NCI-H524 treated with DMSO at 0.1 percent for 48 hours (cell line): ENCODE measurements at regions not wholly inside any gene's neighbourhood (a gene's known extent, or its start where the extent isn't known, plus 50 kb on each side); places are given as distances from the start of the nearest gene placed in this dataset.

Experiments
- DNase-seq: peaks from one replicate; lab custom pipeline; 2025; lab: John Stamatoyannopoulos, UW

- DNase-seq, result no peak
Measured at GRCh38 chr13:76750126-76750525, 136.1 kb downstream of the KCTD12 start.

DNA sequence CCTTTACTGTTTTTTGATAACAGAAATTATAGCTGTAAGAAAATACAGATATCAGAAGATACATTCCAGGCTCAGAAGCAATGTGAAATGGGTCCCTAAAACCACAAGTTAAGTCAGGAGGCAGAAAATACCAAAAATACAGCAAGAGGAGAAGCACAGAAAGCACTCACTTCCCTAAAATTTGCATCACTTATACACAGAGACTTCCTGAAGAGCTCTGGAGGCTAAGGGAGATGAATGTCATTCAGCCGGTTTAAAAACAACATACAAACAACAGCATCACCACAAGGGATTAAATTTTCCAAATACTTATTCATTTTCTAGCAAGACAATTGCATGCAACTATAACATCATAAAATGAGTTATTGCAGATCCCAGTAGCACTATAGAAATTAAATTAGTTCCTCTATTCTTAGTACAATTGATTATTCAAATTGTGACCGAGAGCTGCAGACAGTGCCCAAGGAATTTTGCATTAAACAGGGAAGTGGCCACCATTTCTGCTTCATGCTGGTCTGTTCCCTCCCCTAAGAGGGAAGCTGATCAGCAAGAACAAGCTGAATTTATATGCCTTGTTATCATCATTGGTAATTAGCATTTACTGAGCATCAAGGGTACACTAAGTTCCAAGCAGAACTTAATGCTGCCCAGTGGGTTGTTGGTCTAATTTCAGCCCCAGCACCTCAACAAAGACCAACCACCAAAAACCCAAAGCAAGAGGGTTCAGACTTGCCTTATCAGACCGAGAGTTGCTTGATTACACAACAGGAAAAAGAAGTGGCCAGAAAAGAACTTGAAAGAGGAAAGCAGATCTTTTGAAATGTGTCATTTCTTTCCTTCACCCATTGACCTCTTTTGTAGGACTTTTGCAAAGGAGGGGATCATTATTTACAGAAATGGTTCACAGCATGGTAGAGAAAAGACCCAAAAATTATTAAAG, 140.7 kb downstream of the KCTD12 start:
- no peak for DNase-seq

DNA sequence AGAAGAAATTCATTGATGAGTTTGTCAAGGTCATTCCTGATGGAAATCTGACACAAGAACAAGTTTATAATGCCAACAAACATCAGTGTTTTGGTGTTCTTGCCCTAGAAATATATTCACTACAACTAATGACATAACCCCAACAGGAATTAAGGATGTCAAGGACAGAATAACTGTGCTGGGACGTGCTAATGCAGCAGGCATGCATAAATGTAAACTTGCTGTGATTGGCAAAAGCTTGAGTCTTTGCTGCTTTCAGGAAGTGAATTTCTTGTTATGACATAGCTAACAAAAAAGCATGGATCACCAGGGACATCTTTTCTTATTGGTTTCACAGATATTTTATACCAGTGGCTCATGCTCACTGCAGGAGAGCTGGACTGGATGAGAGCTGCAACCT, 144.6 kb downstream of the KCTD12 start:
- no peak for DNase-seq

GRCh38 chr13:76741046-76741445, 145.2 kb downstream of the KCTD12 start:
- DNase-seq, result no peak

- DNase-seq, result no peak
Measured at GRCh38 chr13:76738616-76739015, 147.6 kb downstream of the KCTD12 start.

GRCh38 chr13:76737526-76737925, 148.7 kb downstream of the KCTD12 start:
- DNase-seq, result no peak

GRCh38 chr13:76735641-76736040, 150.6 kb downstream of the KCTD12 start:
- DNase-seq, result no peak

GRCh38 chr13:76733671-76734070, 152.5 kb downstream of the KCTD12 start:
- DNase-seq, result no peak

- no peak for DNase-seq
Measured at GRCh38 chr13:76732367-76732766, 153.8 kb downstream of the KCTD12 start.

GRCh38 chr13:76730220-76730619, 156.0 kb downstream of the KCTD12 start:
- no peak for DNase-seq

- no peak for DNase-seq
Measured at GRCh38 chr13:76729691-76730090, 156.5 kb downstream of the KCTD12 start.

- DNase-seq, result no peak
Measured at GRCh38 chr13:76725896-76726295, 160.3 kb downstream of the KCTD12 start.

DNA sequence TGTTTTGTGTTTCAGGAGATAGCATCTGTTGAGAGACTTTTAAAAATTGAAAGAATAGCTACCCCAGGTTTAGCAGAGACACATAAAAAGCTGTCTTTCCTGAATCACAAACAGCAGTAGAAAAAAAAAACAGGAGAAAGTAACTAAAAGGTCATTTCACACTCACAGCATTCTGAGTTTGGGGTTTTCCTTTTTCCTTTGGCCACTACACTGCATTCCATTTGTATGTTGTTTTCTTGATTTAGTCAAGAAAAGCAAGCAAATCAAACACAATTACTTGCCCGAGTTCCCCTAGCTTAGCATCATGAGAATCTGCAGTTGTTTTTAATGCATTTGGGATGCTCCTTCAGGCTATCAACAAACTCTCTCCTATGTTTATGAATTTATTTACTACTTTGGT, 161.0 kb downstream of the KCTD12 start:
- no peak for DNase-seq

GRCh38 chr13:76724421-76724820, 161.8 kb downstream of the KCTD12 start:
- no peak for DNase-seq

DNA sequence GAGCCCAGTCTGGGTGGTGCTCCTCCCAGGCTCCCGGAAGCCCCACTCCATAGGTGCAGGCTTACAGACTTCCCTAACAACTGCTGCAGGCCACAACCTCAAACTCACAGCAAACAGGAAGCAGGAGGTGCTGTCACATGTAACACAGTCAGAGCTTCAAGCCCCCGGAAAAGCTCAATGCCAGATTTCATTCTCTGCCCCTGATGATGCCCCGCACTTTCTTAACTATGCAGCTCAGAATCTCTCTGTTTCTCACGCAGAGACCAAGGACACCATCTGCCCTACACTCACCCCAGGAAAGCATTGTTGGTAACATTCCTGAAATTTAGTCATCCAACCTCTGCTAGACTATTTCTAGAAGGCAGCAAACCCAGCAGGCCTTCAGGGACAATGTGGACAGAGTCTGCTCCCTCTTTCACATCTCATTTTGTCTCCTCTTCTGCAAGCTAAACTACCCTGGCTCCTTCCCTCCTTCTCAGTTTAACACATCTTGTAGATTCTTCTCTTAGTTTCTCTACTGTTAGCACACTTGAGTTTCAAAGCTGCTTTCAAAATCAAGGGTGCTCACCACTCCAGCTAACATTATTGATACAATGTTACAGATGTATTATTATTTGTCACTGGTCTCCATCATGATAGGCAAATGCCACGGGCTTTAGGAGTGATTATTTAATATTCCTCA, 162.5 kb downstream of the KCTD12 start:
- no peak for DNase-seq

- DNase-seq, result no peak
Measured at GRCh38 chr13:76722782-76723181, 163.4 kb downstream of the KCTD12 start.

- no peak for DNase-seq
Measured at GRCh38 chr13:76720821-76721220, 165.4 kb downstream of the KCTD12 start.

- no peak for DNase-seq
Measured at GRCh38 chr13:76720416-76720815, 165.8 kb downstream of the KCTD12 start.

- no peak for DNase-seq
Measured at GRCh38 chr13:76719955-76720354, 166.2 kb downstream of the KCTD12 start.

GRCh38 chr13:76717092-76717491, 169.1 kb downstream of the KCTD12 start:
- DNase-seq, result no peak

- DNase-seq, result no peak
Measured at GRCh38 chr13:76715621-76716020, 170.6 kb downstream of the KCTD12 start.

DNA sequence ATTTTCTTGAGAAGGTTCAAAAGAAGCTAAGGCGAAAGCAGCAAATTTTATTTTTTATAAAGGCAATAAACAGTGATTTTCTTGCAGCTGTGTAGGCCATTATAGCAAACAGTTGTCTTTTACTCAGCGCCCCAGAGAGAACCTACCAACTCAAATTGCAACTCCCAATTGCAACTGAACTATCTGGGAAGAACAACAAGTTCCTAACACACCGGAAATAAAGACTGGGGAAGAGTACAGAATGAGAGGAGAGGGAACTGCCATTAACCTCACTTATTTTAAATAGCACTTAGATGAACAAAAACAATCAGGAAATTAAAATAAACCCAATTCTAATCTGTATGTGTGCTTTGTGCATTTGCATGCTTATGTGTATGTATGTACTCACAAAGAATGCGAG, 171.1 kb downstream of the KCTD12 start:
- DNase-seq, result no peak

GRCh38 chr13:76713280-76713679, 172.9 kb downstream of the KCTD12 start:
- DNase-seq, result no peak
